GM23338 (cell line): ENCODE measurements at regions not wholly inside any gene's neighbourhood (a gene's known extent, or its start where the extent isn't known, plus 50 kb on each side); places are given as distances from the start of the nearest gene placed in this dataset.

Experiments
- ATAC-seq: fragments of 200-7000 bp; cut with Tn5 transposase; 3 replicates; pipeline ENCODE4 v1.9.1; 2020
- DNase-seq: peaks from one replicate; pipeline ENCODE4 v3.0.0-alpha.2; 2015; ENCODE audit warnings: low spot score
- H2AFZ ChIP-seq: fragments of 200-600 bp; sonication (generic); 2 replicates; pipeline ENCODE4 v1.8.0; 2016; ENCODE audit warnings: antibody characterized with exemption, mild to moderate bottlenecking, moderate library complexity
- H3F3A ChIP-seq: fragments of 200-600 bp; sonication (generic); replicated peaks from 2 replicates; pipeline ENCODE4 v1.8.0; 2017; ENCODE audit warnings: antibody characterized with exemption, mixed run types, low read depth
- H3K27ac ChIP-seq: fragments of 200-600 bp; sonication (generic); 2 replicates; pipeline ENCODE4 v1.6.1; 2016; ENCODE audit warnings: low read depth
- H3K27me3 ChIP-seq: fragments of 200-600 bp; sonication (generic); 2 replicates; pipeline ENCODE4 v1.8.0; 2016; ENCODE audit warnings: mild to moderate bottlenecking, mixed run types, moderate library complexity; ENCODE audit not compliant: insufficient read depth
- H3K36me3 ChIP-seq: fragments of 200-600 bp; sonication (generic); 2 replicates; pipeline ENCODE4 v1.8.0; 2016; ENCODE audit warnings: mild to moderate bottlenecking; ENCODE audit not compliant: insufficient read depth
- H3K4me1 ChIP-seq: fragments of 200-600 bp; sonication (generic); 2 replicates; pipeline ENCODE4 v1.8.0; 2016; ENCODE audit warnings: mild to moderate bottlenecking, moderate library complexity; ENCODE audit not compliant: insufficient read depth
- H3K4me2 ChIP-seq: fragments of 200-600 bp; sonication (generic); 2 replicates; pipeline ENCODE4 v1.7.1; 2017; ENCODE audit warnings: mixed run types
- H3K4me3 ChIP-seq: fragments of 200-600 bp; sonication (generic); 2 replicates; pipeline ENCODE4 v1.6.1; 2016; ENCODE audit warnings: mixed run types
- H3K79me2 ChIP-seq: fragments of 200-600 bp; sonication (generic); replicated peaks from 2 replicates; pipeline ENCODE4 v1.8.0; 2017; ENCODE audit warnings: mild to moderate bottlenecking; ENCODE audit not compliant: insufficient read depth
- H3K9me2 ChIP-seq: fragments of 200-600 bp; sonication (generic); 2 replicates; pipeline ENCODE4 v1.8.0; 2017; ENCODE audit not compliant: insufficient read depth
- H4K20me1 ChIP-seq: fragments of 200-600 bp; sonication (generic); replicated peaks from 2 replicates; pipeline ENCODE4 v1.8.0; 2017; ENCODE audit warnings: mild to moderate bottlenecking; ENCODE audit not compliant: insufficient read depth
- H3K27ac Mint-ChIP-seq: 2 replicates; pipeline ENCODE4 v1.8.0; 2020; ENCODE audit warnings: inconsistent platforms, mild to moderate bottlenecking, moderate library complexity, mixed read lengths
- H3K27me3 Mint-ChIP-seq: 3 replicates; pipeline ENCODE4 v1.8.0; 2022; ENCODE audit warnings: low read depth, mild to moderate bottlenecking, moderate library complexity, mixed read lengths, inconsistent platforms; ENCODE audit not compliant: insufficient read depth, poor library complexity
- H3K36me3 Mint-ChIP-seq: 3 replicates; pipeline ENCODE4 v1.8.0; 2021; ENCODE audit warnings: low read depth, mild to moderate bottlenecking, inconsistent platforms, moderate library complexity, mixed read lengths
- H3K4me1 Mint-ChIP-seq: 3 replicates; pipeline ENCODE4 v1.8.0; 2020; ENCODE audit warnings: mild to moderate bottlenecking, inconsistent platforms, mixed read lengths
- H3K4me3 Mint-ChIP-seq: 3 replicates; pipeline ENCODE4 v1.8.0; 2021; ENCODE audit warnings: moderate library complexity, mild to moderate bottlenecking, inconsistent platforms, mixed read lengths
- H3K9me3 Mint-ChIP-seq: 3 replicates; pipeline ENCODE4 v1.8.0; 2020; ENCODE audit warnings: moderate library complexity, mild to moderate bottlenecking, inconsistent platforms, mixed read lengths
- CREB1 ChIP-seq: fragments of 250-450 bp; sonication (Bioruptor Pico); IDR thresholded peaks from 2 replicates; pipeline ENCODE4 v1.5.0; 2020; ENCODE audit warnings: low read depth, mild to moderate bottlenecking, moderate library complexity
- CTCF ChIP-seq, 2 experiments: fragments of 200-600 bp in 1 of 2; sonication (generic) in 1 of 2; conservative IDR thresholded peaks; 2 replicates each; pipeline versions ENCODE4 v1.5.1 to v1.6.1; 2016 to 2017; ENCODE audit warnings: antibody characterized with exemption in 2 of 2, low read depth in 2 of 2, mild to moderate bottlenecking in 2 of 2, moderate library complexity in 1 of 2
- ETS1 ChIP-seq: IDR thresholded peaks from 2 replicates; pipeline ENCODE4 v1.6.1; 2016; ENCODE audit warnings: antibody characterized with exemption
- EZH2 ChIP-seq: fragments of 200-600 bp; sonication (generic); IDR thresholded peaks from one replicate; pipeline ENCODE4 v1.8.0; 2017; ENCODE audit warnings: antibody characterized with exemption, mild to moderate bottlenecking, low read depth; ENCODE audit not compliant: unreplicated experiment
- EZH2phosphoT487 ChIP-seq: fragments of 200-600 bp; sonication (generic); IDR thresholded peaks from one replicate; pipeline ENCODE4 v1.8.1; 2018; ENCODE audit warnings: antibody characterized with exemption; ENCODE audit not compliant: unreplicated experiment
- JUNB ChIP-seq: IDR thresholded peaks from one replicate; pipeline ENCODE4 v1.6.1; 2016; ENCODE audit warnings: antibody characterized with exemption; ENCODE audit not compliant: unreplicated experiment
- NANOG ChIP-seq: IDR thresholded peaks from 2 replicates; pipeline ENCODE4 v1.6.1; 2016; ENCODE audit warnings: antibody characterized with exemption, borderline replicate concordance
- POLR2AphosphoS5 ChIP-seq: IDR thresholded peaks from 2 replicates; pipeline ENCODE4 v1.6.1; 2016; ENCODE audit warnings: antibody characterized with exemption, low read depth
- REST ChIP-seq: IDR thresholded peaks from one replicate; pipeline ENCODE4 v1.6.1; 2018; ENCODE audit warnings: antibody characterized with exemption; ENCODE audit not compliant: unreplicated experiment
- STAT1 ChIP-seq: IDR thresholded peaks from one replicate; pipeline ENCODE4 v1.6.1; 2016; ENCODE audit warnings: antibody characterized with exemption; ENCODE audit not compliant: unreplicated experiment
- ZNF114 ChIP-seq: fragments of 250-450 bp; sonication (Bioruptor Pico); IDR thresholded peaks from 2 replicates; pipeline ENCODE4 v1.5.0; 2020; ENCODE audit warnings: mild to moderate bottlenecking, moderate library complexity
- ZNF331 ChIP-seq: fragments of 250-450 bp; sonication (Bioruptor Pico); IDR thresholded peaks from 2 replicates; pipeline ENCODE4 v1.5.0; 2020; ENCODE audit warnings: low read depth, mild to moderate bottlenecking, moderate library complexity

- H4K20me1 ChIP-seq = no peaks in the 10 kb centered on the region
- Mint-ChIP-seq H3K27me3 (no peaks in the 10 kb centered on the region), H3K27ac (no peak overlapping the region), H3K36me3 (no peaks in the 10 kb centered on the region), H3K4me3 (no peak overlapping the region), H3K9me3 (no peaks in the 10 kb centered on the region), H3K4me1 (peaks cover 2% of the 10 kb centered on the region; the same call in 1 of the 3 replicates)
- TF ChIP-seq ETS1 (no peak), NANOG (no peak), POLR2AphosphoS5 (no peak), ZNF114 (CRISPR knock-in tag) (no peak), EZH2 (no peak), ZNF331 (no peak)
- DNase-seq = no peak
- ATAC-seq = no peak
- H3K27ac ChIP-seq = no peak overlapping the region
- no peaks in the 10 kb centered on the region for H3K36me3 ChIP-seq
- H3K9me2 ChIP-seq = 0 out of 2 replicates have a peak, but pooled peaks cover 10% of the 10 kb centered on the region
- no peaks in the 10 kb centered on the region for H3K27me3 ChIP-seq
- no peak overlapping the region for H3K4me2 ChIP-seq
- H3K4me3 ChIP-seq = no peak overlapping the region
- no peaks in the 10 kb centered on the region for H3K4me1 ChIP-seq
- no peaks in the 10 kb centered on the region for H3K79me2 ChIP-seq
- no peaks in the 10 kb centered on the region for H3F3A ChIP-seq
- no peak overlapping the region for H2AFZ ChIP-seq
These were observed 133.6 kb downstream of the HS3ST3B1 start for GRCh38 chr17:14434506-14434905.

- no peak overlapping the region for H3K27ac ChIP-seq
- H3K4me3 Mint-ChIP-seq = no peak overlapping the region
- ATAC-seq = no peak
- TF ChIP-seq CTCF (conservative IDR thresholded peaks at IDR 0.05; ENCODE audit: low read depth in 2 of 2) (no peak), STAT1 (no peak), NANOG (no peak), EZH2phosphoT487 (no peak), CREB1 (CRISPR knock-in tag) (no peak), POLR2AphosphoS5 (no peak), EZH2 (no peak), ZNF331 (no peak), ZNF114 (CRISPR knock-in tag) (no peak), ETS1 (no peak), JUNB (no peak), REST (no peak)
These were observed 131.2 kb downstream of the HS3ST3B1 start for GRCh38 chr17:14432079-14432478.

More at GRCh38 chr17:14432079-14432478, 131.2 kb downstream of the HS3ST3B1 start:
- Histone ChIP-seq H3K36me3 (no peaks in the 10 kb centered on the region), H3K4me1 (peaks cover 11% of the 10 kb centered on the region; the same call in 1 of the 2 replicates), H3K27me3 (no peaks in the 10 kb centered on the region), H2AFZ (no peak overlapping the region), H3F3A (no peaks in the 10 kb centered on the region), H3K79me2 (no peaks in the 10 kb centered on the region), H3K4me2 (no peak overlapping the region), H3K9me2 (0 out of 2 replicates have a peak, but pooled peaks cover 13% of the 10 kb centered on the region), H4K20me1 (no peaks in the 10 kb centered on the region), H3K4me3 (no peak overlapping the region)
- no peak overlapping the region for H3K27ac Mint-ChIP-seq
- no peaks in the 10 kb centered on the region for H3K9me3 Mint-ChIP-seq
- H3K36me3 Mint-ChIP-seq = no peaks in the 10 kb centered on the region
- H3K4me1 Mint-ChIP-seq = peaks cover 7% of the 10 kb centered on the region
- H3K27me3 Mint-ChIP-seq = no peaks in the 10 kb centered on the region
- no peak for DNase-seq
